D341Med (cell line): ENCODE measurements at regions not wholly inside any gene's neighbourhood (a gene's known extent, or its start where the extent isn't known, plus 50 kb on each side); places are given as distances from the start of the nearest gene placed in this dataset.

Experiments used
- DNase-seq: peaks from one replicate; pipeline ENCODE4 v3.0.0; 2012; ENCODE audit warnings: low spot score

DNA sequence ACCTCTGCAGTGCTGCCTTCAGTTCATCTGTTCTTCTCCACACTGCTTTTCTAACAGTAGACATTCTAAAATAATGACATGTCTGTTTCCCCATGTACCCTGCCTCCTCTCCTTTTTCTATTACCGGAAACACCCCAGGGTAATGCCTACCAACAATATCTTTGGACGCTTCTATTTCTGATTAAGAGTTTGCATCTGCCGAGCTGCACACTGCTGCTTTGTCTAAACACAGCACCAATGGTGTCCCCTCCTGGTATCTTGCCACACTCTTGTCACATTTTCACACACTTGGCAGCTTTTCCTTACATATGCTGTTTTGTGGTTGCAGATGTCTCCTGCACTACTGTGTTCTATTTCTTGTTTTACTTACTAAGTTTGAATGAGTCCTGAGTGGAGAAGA, 288.8 kb downstream of the GRIA2 start:
- no peak for DNase-seq

DNA sequence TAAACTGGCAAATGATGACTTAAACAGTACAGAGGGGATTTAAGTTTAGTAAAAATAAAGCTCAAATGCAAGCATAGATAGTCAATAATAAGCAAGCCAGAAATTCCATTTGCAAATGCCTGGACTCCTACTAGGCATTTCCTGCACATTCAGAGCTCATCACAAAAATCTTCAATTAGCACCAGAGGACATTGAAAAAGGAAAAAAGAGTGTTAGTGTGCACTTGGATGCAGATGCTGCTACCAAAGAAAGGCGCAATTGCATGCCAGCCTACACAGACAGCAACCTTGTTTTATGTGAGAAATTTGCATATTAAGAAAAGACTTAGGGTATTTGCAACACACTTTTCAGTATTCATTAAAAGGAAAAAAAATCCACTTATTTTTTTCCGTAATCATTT, 282.1 kb downstream of the GRIA2 start:
- DNase-seq = no peak

DNA sequence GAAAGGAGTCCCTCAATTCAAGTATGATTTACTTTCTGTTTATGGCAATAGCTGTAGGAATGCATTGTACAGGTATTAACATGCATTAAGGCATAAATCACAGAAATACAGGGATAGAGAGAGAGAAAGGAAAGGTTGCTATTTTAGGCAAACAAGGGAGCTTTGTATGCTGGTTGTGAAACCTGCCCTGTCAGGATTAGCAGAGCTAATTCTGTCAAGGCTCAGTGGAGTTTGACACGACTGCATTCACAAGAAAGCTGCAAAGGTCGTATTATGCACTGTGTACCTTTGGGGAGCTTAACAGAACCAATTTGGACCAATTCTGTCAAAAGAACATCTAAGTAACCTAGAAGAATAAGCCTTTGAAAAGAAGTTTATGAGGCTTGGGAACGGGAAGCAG, 239.3 kb downstream of the GRIA2 start:
- no peak for DNase-seq

DNA sequence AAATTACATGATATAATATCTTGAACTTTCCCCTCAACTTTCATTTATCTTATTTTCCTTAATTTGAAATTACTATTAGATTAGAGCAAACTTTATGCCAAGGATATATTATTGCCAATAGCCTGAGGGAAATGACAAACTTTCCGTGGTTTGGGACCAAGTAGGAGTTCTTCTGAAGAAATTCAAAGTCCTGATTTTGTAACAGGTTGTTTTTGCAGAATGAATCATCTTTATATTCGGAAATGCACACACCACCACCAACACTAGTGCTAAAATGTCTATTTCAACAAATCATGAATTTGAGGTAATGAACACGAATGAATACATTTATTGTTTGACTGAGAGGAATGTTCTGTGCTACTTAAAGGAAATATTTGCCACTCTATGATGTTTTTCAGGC, 226.7 kb downstream of the GRIA2 start:
- no peak for DNase-seq

DNA sequence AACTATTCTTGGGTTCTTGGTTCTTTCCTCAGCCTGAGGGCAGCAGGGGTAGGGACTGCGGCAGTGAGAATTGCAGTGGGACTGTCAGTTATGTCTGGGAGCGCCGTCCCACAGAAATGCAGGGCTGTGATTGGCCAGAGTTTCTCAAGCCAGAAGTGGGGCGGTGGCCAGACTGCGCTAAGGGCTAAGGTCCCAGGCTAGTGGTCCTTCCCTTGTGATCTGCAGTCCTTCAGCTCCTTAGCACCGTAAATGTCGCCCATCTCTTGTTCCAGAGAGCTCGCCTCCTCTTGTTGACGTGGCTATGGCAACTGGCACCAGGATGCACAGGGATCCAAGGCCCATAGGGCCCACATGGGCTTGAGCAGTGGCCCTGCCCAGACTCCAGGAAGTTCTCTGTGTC, 223.5 kb downstream of the GRIA2 start:
- no peak for DNase-seq

DNA sequence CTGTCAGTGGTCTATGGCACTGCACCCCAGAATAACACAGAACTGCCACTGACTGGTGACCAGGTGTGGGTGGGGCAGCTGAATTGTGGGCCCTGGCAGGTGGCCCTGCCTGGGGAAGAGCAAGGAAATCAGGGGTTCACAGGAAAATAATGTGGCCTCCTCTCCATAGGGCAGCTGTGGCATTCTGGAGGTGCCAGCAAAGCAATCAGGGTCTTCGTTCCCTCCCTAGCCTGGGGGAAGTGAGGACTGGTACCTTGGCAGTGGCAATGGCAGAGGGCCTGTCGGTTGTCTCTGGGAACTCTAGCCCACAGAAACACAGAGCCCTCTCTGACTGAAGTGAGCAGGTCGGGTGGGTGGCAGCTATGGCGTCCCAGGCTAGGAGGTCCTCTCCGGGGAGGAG, 223.0 kb downstream of the GRIA2 start:
- peak; percentile 11 for DNase-seq

DNA sequence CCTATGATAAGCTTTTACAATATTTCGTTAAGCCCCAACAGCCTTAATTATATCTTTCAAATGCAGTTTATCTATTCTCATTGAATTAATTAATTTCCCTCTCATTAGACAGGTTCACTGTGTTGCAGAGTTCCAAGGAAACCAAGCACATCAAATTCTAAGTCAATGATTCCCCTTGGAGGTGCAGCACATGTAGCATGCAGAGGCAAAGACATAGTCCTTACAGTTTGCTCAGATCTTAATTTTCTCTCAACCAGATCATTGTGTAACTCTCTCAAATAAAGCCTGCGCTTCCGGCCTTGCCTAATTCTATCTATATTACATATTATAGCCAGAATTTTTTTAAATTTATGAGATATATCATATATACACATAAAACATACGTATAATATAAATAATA, 205.4 kb downstream of the GRIA2 start:
- DNase-seq = no peak

DNA sequence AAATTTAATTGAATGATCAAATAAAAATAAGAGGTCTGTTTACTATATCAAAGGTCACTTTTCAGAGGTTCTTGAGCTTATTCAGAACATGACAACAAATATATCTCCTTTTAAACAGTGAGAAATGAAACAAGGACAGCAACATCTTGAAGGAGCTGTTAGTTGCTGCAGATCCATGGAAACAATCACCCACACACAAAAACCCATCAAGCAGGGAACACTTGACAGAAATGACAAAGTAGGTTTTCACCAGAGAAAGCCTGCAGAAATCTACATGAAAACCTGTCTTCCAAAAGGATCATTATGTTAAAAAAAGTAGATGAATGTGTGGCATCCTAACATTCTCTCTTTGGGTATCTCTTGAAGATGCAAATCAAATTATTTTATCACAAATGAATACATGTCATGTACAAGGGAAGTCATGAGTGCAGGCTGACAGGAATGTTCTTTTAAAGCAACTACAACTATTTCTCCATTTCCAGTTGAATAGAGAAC, 203.0 kb downstream of the GRIA2 start:
- DNase-seq = no peak

DNA sequence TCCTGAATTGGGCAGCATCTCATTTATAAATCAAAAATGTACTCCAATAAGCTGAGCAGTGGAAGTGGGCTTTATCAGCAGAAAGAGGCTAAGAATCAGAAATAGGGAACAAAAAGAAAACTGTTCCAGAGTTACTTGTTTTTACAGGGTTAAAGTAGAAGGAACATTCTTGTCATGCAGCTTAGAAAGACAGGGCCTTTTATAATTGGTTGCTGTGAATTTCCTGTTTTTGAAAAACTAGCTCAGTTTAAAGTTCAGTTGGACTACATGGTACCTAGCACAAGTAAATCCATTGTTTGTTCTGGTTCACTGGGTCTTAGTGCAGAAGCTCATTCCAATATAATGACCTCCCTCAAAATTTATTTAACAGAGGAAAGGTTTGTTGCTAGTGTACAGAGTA, 200.8 kb downstream of the GRIA2 start:
- DNase-seq = no peak
